ENCODE measurements at regions not wholly inside any gene's neighbourhood (a gene's known extent, or its start where the extent isn't known, plus 50 kb on each side); places are given as distances from the start of the nearest gene placed in this dataset.
"Not testable (repeated sequence)": the region's sequence is repeated elsewhere in the genome, so short reads cannot be mapped to it uniquely, and the experiment has no call there.

DNA sequence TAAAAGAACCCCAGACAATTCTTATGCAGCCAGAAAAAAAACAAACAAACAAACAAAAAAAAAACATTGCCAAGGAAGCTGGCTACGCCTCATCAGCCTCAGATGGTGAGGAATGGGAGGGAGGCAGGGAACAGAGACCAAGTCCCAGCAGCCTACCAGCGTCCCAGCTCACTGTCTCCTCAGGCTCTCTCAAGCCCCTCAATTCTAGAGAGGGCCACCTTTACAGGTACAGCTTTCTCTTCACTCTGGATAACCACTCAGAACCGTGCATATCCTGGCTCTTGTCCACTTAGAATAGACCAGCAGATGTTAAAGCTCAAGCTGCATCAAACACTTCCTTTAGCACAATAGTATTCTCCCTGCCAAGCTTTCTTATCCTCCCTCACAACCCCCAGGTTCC is 263.1 kb upstream of the CHAC2 start:
- TF ChIP-seq CTCF (IDR thresholded peaks at IDR 0.05; ENCODE audit: borderline replicate concordance, control extremely low read depth, extremely low read depth, insufficient read depth, missing control alignments): no peak
- in situ Hi-C loops (cut with MboI; ENCODE audit: low sequenced_read_pairs, unreplicated experiment): no loop called here
- no peak for DNase-seq (ENCODE audit: low spot score)

- in situ Hi-C loops (cut with MboI; ENCODE audit: low sequenced_read_pairs, unreplicated experiment): no loop called here
- DNase-seq (ENCODE audit: low spot score): no peak
- TF ChIP-seq CTCF (IDR thresholded peaks at IDR 0.05; ENCODE audit: borderline replicate concordance, control extremely low read depth, extremely low read depth, insufficient read depth, missing control alignments): no peak
These were observed 267.4 kb upstream of the CHAC2 start for GRCh38 chr2:53500181-53500580.

GRCh38 chr2:53498210-53498609 is 269.4 kb upstream of the CHAC2 start:
- in situ Hi-C loops (cut with MboI; ENCODE audit: low sequenced_read_pairs, unreplicated experiment): no loop called here
- DNase-seq (ENCODE audit: low spot score): no peak
- no peak for TF ChIP-seq CTCF (IDR thresholded peaks at IDR 0.05; ENCODE audit: borderline replicate concordance, control extremely low read depth, extremely low read depth, insufficient read depth, missing control alignments)

- in situ Hi-C loops (cut with MboI; ENCODE audit: low sequenced_read_pairs, unreplicated experiment): no loop called here
- no peak for DNase-seq (ENCODE audit: low spot score)
- no peak for TF ChIP-seq CTCF (IDR thresholded peaks at IDR 0.05; ENCODE audit: borderline replicate concordance, control extremely low read depth, extremely low read depth, insufficient read depth, missing control alignments)
These were observed 270.6 kb upstream of the CHAC2 start for GRCh38 chr2:53497020-53497419.

DNA sequence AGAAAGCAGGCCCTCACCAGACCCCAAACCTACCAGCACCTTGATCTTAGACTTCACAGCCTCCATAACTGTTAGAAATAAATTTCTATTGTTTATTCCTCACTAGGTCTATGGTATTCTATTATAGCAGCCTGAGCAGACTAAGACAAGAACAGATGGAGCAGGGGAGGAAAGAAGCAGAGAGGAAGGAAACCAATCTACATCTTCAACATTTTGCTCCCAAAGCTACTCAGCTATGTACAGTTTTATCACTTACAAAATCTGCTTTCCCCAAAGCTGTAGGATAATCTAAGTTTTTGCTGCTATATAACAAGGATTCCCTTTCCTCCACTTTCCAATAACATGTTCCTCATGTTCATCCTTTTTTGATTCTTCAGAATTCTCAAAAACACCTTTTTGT is 274.4 kb upstream of the CHAC2 start:
- in situ Hi-C loops (cut with MboI; ENCODE audit: low sequenced_read_pairs, unreplicated experiment): no loop called here
- no peak for DNase-seq (ENCODE audit: low spot score)
- TF ChIP-seq CTCF (IDR thresholded peaks at IDR 0.05; ENCODE audit: borderline replicate concordance, control extremely low read depth, extremely low read depth, insufficient read depth, missing control alignments): no peak

- TF ChIP-seq CTCF (IDR thresholded peaks at IDR 0.05; ENCODE audit: borderline replicate concordance, control extremely low read depth, extremely low read depth, insufficient read depth, missing control alignments): no peak
- in situ Hi-C loops (cut with MboI; ENCODE audit: low sequenced_read_pairs, unreplicated experiment): no loop called here
- no peak for DNase-seq (ENCODE audit: low spot score)
These were observed 276.9 kb upstream of the CHAC2 start for GRCh38 chr2:53490659-53491058.

- DNase-seq (ENCODE audit: low spot score); in situ Hi-C loops (cut with MboI; ENCODE audit: low sequenced_read_pairs, unreplicated experiment): not testable (repeated sequence)
These were observed 281.3 kb upstream of the CHAC2 start for GRCh38 chr2:53486185-53486899.
